ENCODE measurements at regions not wholly inside any gene's neighbourhood (a gene's known extent, or its start where the extent isn't known, plus 50 kb on each side); places are given as distances from the start of the nearest gene placed in this dataset.

- ATAC-seq: no peak
- TF ChIP-seq ZC3H10 (CRISPR knock-in tag; IDR thresholded peaks at IDR 0.05) (no peak), CREB5 (CRISPR knock-in tag; IDR thresholded peaks at IDR 0.05; ENCODE audit: low read depth) (no peak), PPARA (CRISPR knock-in tag; IDR thresholded peaks at IDR 0.05; ENCODE audit: borderline replicate concordance) (no peak), ZFP30 (CRISPR knock-in tag; IDR thresholded peaks at IDR 0.05) (no peak), TSHZ2 (CRISPR knock-in tag; IDR thresholded peaks at IDR 0.05) (no peak)
These were observed 775.2 kb downstream of the C6orf118 start for GRCh38 chr6:164534070-164534766.

- no peak for ATAC-seq
- TF ChIP-seq BACH2 (CRISPR knock-in tag; IDR thresholded peaks at IDR 0.05; ENCODE audit: borderline replicate concordance) (no peak), ESRRG (CRISPR knock-in tag; IDR thresholded peaks at IDR 0.05) (no peak), PATZ1 (CRISPR knock-in tag; IDR thresholded peaks at IDR 0.05; ENCODE audit: borderline replicate concordance) (no peak), RARB (CRISPR knock-in tag; IDR thresholded peaks at IDR 0.05) (no peak), TCF4 (CRISPR knock-in tag; IDR thresholded peaks at IDR 0.05; ENCODE audit: borderline replicate concordance) (no peak), ZNF8 (CRISPR knock-in tag; IDR thresholded peaks at IDR 0.05) (no peak), CSDC2 (CRISPR knock-in tag; IDR thresholded peaks at IDR 0.05) (no peak), OSR1 (CRISPR knock-in tag; IDR thresholded peaks at IDR 0.05) (no peak), ARNTL (CRISPR knock-in tag; IDR thresholded peaks at IDR 0.05; ENCODE audit: borderline replicate concordance, low read depth) (no peak), CREB5 (CRISPR knock-in tag; IDR thresholded peaks at IDR 0.05; ENCODE audit: low read depth) (no peak), ZFP30 (CRISPR knock-in tag; IDR thresholded peaks at IDR 0.05) (no peak), ZFP3 (CRISPR knock-in tag; IDR thresholded peaks at IDR 0.05) (no peak), TSHZ2 (CRISPR knock-in tag; IDR thresholded peaks at IDR 0.05) (no peak), ISL1 (CRISPR knock-in tag; IDR thresholded peaks at IDR 0.05) (no peak), ZNF70 (CRISPR knock-in tag; IDR thresholded peaks at IDR 0.05) (no peak), POU6F1 (CRISPR knock-in tag; IDR thresholded peaks at IDR 0.05; ENCODE audit: borderline replicate concordance, low read depth) (no peak), GLIS3 (CRISPR knock-in tag; IDR thresholded peaks at IDR 0.05) (no peak), ZC3H10 (CRISPR knock-in tag; IDR thresholded peaks at IDR 0.05) (no peak), SNAI2 (CRISPR knock-in tag; IDR thresholded peaks at IDR 0.05) (no peak)
These were observed 776.4 kb downstream of the C6orf118 start for GRCh38 chr6:164533045-164533362.

Data from SK-N-SH treated with all-trans-retinoic acid at 6 μM for 48 hours (cell line).